Tibial nerve (tissue), 4 donors: ENCODE measurements at regions not wholly inside any gene's neighbourhood (a gene's known extent, or its start where the extent isn't known, plus 50 kb on each side); places are given as distances from the start of the nearest gene placed in this dataset.

ENCODE experiments used
- CTCF ChIP-seq, 5 experiments: fragments of 200-600 bp in 3 of 5; fragments of 450-650 bp in 2 of 5; sonication (generic) in 3 of 5; IDR thresholded peaks; one replicate each; pipeline ENCODE4 v1.5.1; 2016 to 2019; ENCODE audit warnings: antibody characterized with exemption in 5 of 5, mild to moderate bottlenecking in 3 of 5, moderate library complexity in 2 of 5
- EP300 ChIP-seq, 2 donors: sonication (generic); formaldehyde crosslinking; IDR thresholded peaks; one replicate each; pipeline ENCODE4 v1.6.1; 2017; ENCODE audit warnings: antibody characterized with exemption in 2 of 2, mild to moderate bottlenecking in 1 of 2
- POLR2A ChIP-seq, 2 donors: fragments of 450-650 bp; IDR thresholded peaks; one replicate each; pipeline ENCODE4 v1.6.1; 2017; ENCODE audit warnings: antibody characterized with exemption in 2 of 2, mild to moderate bottlenecking in 2 of 2, moderate library complexity in 2 of 2

DNA sequence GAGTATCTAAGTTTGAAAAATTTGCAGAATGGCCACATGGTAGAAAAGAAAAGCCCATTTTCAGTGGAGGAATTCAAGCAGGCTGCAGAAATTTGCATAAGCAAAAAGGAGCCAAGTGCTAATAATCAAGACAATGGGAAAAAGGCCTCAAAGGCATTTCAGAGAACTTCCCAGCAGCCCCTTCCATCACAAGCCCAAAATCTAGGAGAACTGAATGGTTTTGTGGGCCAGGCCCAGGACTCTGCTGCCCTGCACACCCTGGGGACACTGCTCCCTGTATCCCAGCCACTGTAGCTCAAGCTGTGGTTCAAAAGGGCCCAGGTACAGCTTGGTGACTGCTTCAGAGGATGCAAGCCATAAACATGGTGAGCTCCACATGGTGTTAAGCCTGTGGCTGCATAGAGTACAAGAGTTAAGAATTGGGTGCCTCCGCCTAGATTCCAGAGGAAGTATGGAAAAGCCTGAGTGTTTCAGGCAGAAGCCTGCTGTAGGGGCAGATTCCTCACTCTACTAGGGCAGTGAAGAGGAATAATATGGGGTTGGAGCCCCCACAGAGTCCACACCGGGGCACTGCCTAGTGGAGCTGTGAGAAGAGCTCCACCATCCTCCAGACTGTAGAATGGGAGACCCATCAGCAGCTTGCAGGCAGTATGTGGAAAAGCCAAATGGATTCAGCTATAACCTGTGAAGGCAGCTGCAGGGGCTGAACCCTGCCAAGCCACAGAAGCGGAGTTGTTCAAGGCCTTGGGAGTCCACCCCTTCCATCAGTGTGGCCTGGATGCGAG is 720.7 kb upstream of the CTNND2 start:
- TF ChIP-seq CTCF (IDR thresholded peaks at IDR 0.05) (no peak), EP300 (IDR thresholded peaks at IDR 0.05) (no peak), POLR2A (IDR thresholded peaks at IDR 0.05) (no peak)
